Epithelial cell of esophagus (primary cell): ENCODE measurements at regions not wholly inside any gene's neighbourhood (a gene's known extent, or its start where the extent isn't known, plus 50 kb on each side); places are given as distances from the start of the nearest gene placed in this dataset.

ENCODE experiments used
- DNase-seq: peaks from one replicate; pipeline ENCODE4 v3.0.0; 2010; ENCODE audit warnings: low read depth
- H3K4me3 ChIP-seq: 2 replicates; pipeline ENCODE4 v1.5.1; 2011; ENCODE audit warnings: mild to moderate bottlenecking, low read length, control low read depth
- TF ChIP-seq, protein P1 (sequence below): IDR thresholded peaks from 2 replicates; pipeline ENCODE4 v1.5.1; 2011; ENCODE audit warnings: low read depth, mild to moderate bottlenecking, low read length, control low read depth, inconsistent platforms; ENCODE audit not compliant: insufficient read depth; ENCODE audit errors: missing control alignments

DNA sequence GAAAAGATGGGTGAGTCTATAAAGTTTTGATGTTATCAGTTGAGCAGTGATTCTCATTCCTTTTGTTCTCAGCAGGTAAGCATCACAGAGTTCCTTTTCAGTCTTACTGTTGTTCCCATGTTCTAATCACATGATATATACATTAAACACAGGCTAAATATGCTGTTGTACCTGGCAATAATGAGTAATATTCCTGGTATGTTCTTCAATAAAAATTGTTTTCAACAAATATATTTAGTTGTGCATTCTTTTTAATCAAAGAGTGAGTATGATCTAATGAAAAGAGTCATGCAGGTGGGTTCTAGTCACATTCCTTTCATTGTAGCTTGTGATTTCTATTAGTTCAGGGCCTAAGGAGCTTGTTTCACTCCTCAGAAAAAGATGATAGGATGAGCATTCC is 288.3 kb upstream of the NETO1 start:
- no peak overlapping the region for H3K4me3 ChIP-seq
- peak; percentile 6 for DNase-seq
- TF ChIP-seq, protein P1, sequence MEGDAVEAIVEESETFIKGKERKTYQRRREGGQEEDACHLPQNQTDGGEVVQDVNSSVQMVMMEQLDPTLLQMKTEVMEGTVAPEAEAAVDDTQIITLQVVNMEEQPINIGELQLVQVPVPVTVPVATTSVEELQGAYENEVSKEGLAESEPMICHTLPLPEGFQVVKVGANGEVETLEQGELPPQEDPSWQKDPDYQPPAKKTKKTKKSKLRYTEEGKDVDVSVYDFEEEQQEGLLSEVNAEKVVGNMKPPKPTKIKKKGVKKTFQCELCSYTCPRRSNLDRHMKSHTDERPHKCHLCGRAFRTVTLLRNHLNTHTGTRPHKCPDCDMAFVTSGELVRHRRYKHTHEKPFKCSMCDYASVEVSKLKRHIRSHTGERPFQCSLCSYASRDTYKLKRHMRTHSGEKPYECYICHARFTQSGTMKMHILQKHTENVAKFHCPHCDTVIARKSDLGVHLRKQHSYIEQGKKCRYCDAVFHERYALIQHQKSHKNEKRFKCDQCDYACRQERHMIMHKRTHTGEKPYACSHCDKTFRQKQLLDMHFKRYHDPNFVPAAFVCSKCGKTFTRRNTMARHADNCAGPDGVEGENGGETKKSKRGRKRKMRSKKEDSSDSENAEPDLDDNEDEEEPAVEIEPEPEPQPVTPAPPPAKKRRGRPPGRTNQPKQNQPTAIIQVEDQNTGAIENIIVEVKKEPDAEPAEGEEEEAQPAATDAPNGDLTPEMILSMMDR, result no peak

DNA sequence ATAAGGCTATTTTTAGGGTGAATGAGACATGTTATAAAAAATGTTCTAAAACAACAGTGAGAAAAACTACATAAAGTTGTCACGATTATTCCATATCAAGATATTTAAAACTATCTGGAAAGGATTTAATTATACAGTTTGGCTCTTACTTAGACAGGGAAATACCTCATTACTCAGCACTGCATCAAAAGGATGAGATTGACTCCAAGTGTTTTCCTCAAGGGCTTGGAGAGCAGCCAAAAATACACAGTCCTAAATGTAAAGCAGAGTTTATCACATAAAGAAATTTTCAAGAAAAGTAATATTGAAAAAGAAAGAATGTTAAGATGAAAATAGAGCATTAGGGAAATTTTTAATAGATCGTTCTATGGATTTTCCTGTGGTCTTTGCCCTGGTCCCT is 285.5 kb upstream of the NETO1 start:
- peak; percentile 79 for DNase-seq
- H3K4me3 ChIP-seq, result no peak overlapping the region
- TF ChIP-seq, protein P1, result no peak

DNA sequence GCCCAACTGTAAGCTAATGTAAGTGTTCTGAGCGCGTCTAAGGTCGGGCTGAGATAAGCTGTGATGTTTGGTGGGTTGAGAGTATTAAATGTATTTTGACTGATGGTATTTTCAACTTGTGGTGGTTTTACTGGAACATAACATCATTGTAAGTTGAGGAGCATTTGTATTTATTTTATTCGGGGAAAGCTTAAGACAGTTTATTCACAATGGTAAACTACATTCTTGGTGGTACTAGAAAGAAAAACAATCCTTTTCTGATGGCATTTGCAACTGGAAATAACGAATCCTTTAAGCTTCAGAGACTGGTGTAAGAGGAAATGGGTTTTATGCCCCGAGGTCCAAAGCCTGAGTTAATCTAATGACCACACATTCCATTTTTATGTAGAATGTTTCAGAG is 283.3 kb upstream of the NETO1 start:
- TF ChIP-seq, protein P1, result no peak
- no peak overlapping the region for H3K4me3 ChIP-seq
- DNase-seq, result no peak

DNA sequence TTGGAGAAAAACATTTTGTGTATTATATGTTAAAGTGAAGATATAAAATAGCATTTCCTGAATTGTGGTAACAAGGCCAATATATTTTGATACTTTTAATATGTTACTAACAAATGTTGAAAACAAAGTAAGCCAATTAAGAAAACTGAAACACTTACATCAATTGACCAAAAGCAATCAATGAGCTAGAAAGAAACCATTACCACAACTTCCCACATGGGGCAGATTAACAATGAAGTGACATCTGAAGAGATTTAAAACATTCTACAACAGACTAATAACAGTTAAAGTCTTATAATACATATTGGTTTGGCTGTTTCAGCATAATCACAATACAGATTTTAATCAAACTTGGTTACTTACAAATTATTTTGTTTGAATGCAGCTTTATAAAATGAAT is 282.4 kb upstream of the NETO1 start:
- no peak overlapping the region for H3K4me3 ChIP-seq
- no peak for DNase-seq
- TF ChIP-seq, protein P1, result no peak

DNA sequence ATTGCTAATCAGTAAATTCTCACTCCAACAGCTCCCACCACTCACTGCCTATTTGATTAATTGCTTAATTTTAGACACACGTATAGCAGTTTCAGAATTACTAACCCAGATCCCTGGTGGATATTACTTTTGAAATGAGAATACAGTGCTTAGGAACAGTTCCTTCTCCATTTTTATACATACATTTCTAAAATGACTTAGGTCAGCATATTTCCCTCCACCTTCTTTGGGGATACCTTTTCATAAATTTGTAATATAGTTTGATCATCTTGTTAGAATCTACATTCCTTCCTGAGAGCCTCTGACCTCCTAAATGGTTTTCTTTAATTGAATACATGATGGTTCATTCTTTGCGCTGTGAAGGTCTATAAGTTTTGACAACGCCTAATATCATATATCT is 279.8 kb upstream of the NETO1 start:
- TF ChIP-seq, protein P1, result no peak
- no peak for DNase-seq
- H3K4me3 ChIP-seq, result no peak overlapping the region

DNA sequence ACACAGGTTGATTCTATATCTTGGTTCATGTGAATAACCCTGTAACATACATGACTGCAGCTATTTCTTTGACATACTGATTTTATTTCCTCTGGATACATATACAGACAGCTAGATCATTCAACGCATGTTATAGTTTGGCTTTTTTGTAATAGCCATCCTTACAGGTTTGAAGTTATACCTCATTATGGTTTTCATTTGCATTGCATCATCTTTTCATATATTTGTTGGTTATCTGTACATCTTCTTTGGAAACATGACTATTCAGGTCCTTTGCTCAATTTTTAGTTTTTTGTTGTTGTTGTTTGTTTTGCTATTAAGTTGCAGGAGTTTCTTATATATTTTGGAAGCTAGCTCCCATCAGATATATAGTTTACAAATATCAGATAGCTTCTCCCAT is 276.2 kb upstream of the NETO1 start:
- TF ChIP-seq, protein P1, result no peak
- no peak overlapping the region for H3K4me3 ChIP-seq
- DNase-seq, result no peak

DNA sequence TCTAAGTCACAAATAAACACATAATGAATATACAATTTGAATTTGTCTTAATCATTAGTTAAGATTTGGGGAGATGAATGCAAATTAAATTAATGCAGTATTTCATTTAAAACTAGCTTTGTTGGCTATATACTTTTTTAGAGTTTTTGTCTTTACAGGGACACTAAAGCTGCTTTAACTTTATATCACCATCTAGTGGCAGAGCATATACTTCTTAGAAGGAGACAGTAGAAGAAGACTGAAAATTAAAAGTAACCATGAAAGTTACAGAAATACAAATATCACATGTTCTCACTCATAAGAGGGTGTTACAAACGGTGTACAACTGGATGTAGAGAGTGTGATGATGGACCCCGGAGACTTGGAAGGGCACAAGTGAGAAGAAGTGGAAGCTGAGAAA is 268.3 kb upstream of the NETO1 start:
- peak; percentile 30 for DNase-seq
- TF ChIP-seq, protein P1, result peak; percentile 34
- H3K4me3 ChIP-seq, result no peak overlapping the region
